Suprapubic skin (tissue), 4 donors: ENCODE measurements at regions not wholly inside any gene's neighbourhood (a gene's known extent, or its start where the extent isn't known, plus 50 kb on each side); places are given as distances from the start of the nearest gene placed in this dataset.

ENCODE experiments used
- DNase-seq, 2 donors: peaks; one replicate each; pipeline ENCODE4 v3.0.0-alpha.2; 2019; ENCODE audit warnings: low spot score in 2 of 2
- H3K27ac ChIP-seq: fragments of 200-600 bp; sonication (generic); one replicate; pipeline ENCODE4 v1.5.1; 2019
- H3K27me3 ChIP-seq: fragments of 200-600 bp; sonication (generic); one replicate; pipeline ENCODE4 v1.5.1; 2019
- H3K36me3 ChIP-seq: fragments of 200-600 bp; sonication (generic); one replicate; pipeline ENCODE4 v1.5.1; 2019
- H3K4me1 ChIP-seq: fragments of 200-600 bp; sonication (generic); one replicate; pipeline ENCODE4 v1.5.1; 2019
- H3K4me3 ChIP-seq: fragments of 200-600 bp; sonication (generic); one replicate; pipeline ENCODE4 v1.5.1; 2019; ENCODE audit warnings: mild to moderate bottlenecking
- H3K9me3 ChIP-seq: fragments of 200-600 bp; sonication (generic); one replicate; pipeline ENCODE4 v1.5.1; 2019
- CTCF ChIP-seq, 2 donors: fragments of 200-600 bp in 1 of 2; fragments of 450-650 bp in 1 of 2; sonication (generic) in 1 of 2; IDR thresholded peaks; one replicate each; pipeline ENCODE4 v1.5.1; 2016 to 2019; ENCODE audit warnings: antibody characterized with exemption in 2 of 2, mild to moderate bottlenecking in 1 of 2, moderate library complexity in 1 of 2
- EP300 ChIP-seq: sonication (generic); formaldehyde crosslinking; IDR thresholded peaks from one replicate; pipeline ENCODE4 v1.6.1; 2017; ENCODE audit warnings: antibody characterized with exemption
- POLR2A ChIP-seq, 2 donors: fragments of 450-650 bp; IDR thresholded peaks; one replicate each; pipeline ENCODE4 v1.6.1; 2017; ENCODE audit warnings: antibody characterized with exemption in 2 of 2, mild to moderate bottlenecking in 2 of 2, moderate library complexity in 2 of 2
- POLR2AphosphoS5 ChIP-seq, 3 donors: sonication (generic); formaldehyde crosslinking; IDR thresholded peaks; one replicate each; pipeline ENCODE4 v1.6.1; 2017; ENCODE audit warnings: antibody characterized with exemption in 3 of 3
- WGBS: methylation state at CpG from one replicate; pipeline ENCODE4 v1.1.5; 2018; 5-methylcytosine and 5-hydroxymethylcytosine counted together

DNA sequence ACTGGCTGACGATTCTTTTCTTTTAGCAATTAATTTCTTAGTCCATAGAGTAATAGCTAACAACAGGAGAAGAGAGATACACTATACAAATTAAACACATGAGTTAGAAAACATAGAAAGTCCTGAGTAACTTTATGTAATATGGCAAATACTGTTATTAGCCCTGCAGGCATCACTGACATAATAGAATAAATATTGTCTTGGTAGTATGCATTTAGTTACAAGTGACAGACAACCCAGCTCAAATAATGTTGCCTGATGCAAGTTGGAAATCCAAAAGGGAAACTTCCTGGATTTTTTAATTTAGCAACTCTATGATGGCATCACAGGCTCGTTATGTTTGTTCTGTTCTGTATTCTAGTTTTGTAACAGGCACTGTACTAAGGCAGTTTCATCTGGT is 95.1 kb downstream of the DKK1 start:
- Histone ChIP-seq H3K36me3 (no peaks in the 10 kb centered on the region), H3K4me1 (no peaks in the 10 kb centered on the region), H3K4me3 (no peak overlapping the region), H3K9me3 (no peaks in the 10 kb centered on the region), H3K27ac (no peak overlapping the region), H3K27me3 (no peaks in the 10 kb centered on the region)
- TF ChIP-seq POLR2AphosphoS5 (IDR thresholded peaks at IDR 0.05) (no peak), CTCF (IDR thresholded peaks at IDR 0.05) (no peak), POLR2A (IDR thresholded peaks at IDR 0.05) (no peak), EP300 (no peak)
- DNase-seq: no peak
- WGBS: 65% methylated on average over 2 of the region's 2 CpGs

DNA sequence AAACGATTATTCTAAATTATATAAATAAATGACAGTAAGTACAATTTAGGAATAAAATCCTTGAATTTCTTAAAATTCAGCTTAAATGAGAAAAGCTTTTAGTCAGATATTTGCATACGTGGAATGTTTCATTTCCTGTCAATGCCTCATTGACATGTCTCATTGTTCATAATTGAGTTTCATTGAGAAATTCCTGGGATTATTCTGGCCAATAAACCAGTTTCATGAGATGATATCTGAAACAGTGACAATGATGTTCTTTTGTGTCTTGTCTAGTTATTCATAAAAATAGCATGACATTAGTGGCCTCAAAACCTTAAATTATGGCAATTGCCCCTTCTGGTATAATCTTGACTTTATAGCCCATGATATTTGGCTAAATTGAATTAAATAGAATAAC is 95.8 kb downstream of the DKK1 start:
- no peak overlapping the region for H3K4me3 ChIP-seq
- no peak overlapping the region for H3K27ac ChIP-seq
- TF ChIP-seq POLR2AphosphoS5 (IDR thresholded peaks at IDR 0.05) (no peak), POLR2A (IDR thresholded peaks at IDR 0.05) (no peak), EP300 (no peak), CTCF (IDR thresholded peaks at IDR 0.05) (no peak)
- H3K9me3 ChIP-seq: no peaks in the 10 kb centered on the region
- 84% methylated on average over 2 of the region's 2 CpGs for WGBS
- no peak for DNase-seq
- H3K4me1 ChIP-seq: no peaks in the 10 kb centered on the region
- H3K36me3 ChIP-seq: no peaks in the 10 kb centered on the region
- H3K27me3 ChIP-seq: no peaks in the 10 kb centered on the region

GRCh38 chr10:52410916-52411315 is 96.8 kb downstream of the DKK1 start:
- no peaks in the 10 kb centered on the region for H3K9me3 ChIP-seq
- no peaks in the 10 kb centered on the region for H3K36me3 ChIP-seq
- H3K27me3 ChIP-seq: no peaks in the 10 kb centered on the region
- DNase-seq: no peak
- H3K4me1 ChIP-seq: no peaks in the 10 kb centered on the region
- no peak overlapping the region for H3K27ac ChIP-seq
- no peak overlapping the region for H3K4me3 ChIP-seq
- WGBS: 68% methylated on average over 21 of the region's 21 CpGs
- no peak for TF ChIP-seq CTCF (IDR thresholded peaks at IDR 0.05)
- no peak for TF ChIP-seq POLR2AphosphoS5 (IDR thresholded peaks at IDR 0.05)
- TF ChIP-seq POLR2A (IDR thresholded peaks at IDR 0.05): no peak
- TF ChIP-seq EP300: no peak

DNA sequence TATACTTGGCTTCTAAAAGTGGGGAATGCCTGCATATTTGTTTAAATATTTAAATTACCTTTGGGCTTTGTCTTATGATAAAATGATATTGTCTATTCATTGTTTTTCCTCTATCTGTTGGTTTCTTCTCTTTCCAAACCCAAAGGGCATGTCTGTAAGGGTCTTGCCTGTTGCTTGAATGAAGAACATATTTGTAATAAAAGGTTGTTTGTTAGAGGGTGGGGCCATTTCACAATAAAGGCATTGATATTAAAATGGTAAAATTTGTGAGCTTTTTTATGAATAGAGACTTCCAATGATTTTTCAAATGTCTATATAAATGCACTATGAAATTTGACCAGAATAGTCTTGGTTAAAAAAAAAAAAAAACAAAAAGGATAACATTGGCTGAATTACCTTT is 105.2 kb downstream of the DKK1 start:
- Histone ChIP-seq H3K4me1 (no peaks in the 10 kb centered on the region), H3K4me3 (no peak overlapping the region), H3K27me3 (no peaks in the 10 kb centered on the region), H3K36me3 (no peaks in the 10 kb centered on the region), H3K27ac (no peak overlapping the region), H3K9me3 (no peaks in the 10 kb centered on the region)
- DNase-seq: no peak
- TF ChIP-seq POLR2AphosphoS5 (IDR thresholded peaks at IDR 0.05): no peak
- no peak for TF ChIP-seq EP300
- TF ChIP-seq CTCF (IDR thresholded peaks at IDR 0.05): no peak
- TF ChIP-seq POLR2A (IDR thresholded peaks at IDR 0.05): no peak

- Histone ChIP-seq H3K9me3 (no peaks in the 10 kb centered on the region), H3K4me1 (no peaks in the 10 kb centered on the region), H3K4me3 (no peak overlapping the region), H3K27me3 (no peaks in the 10 kb centered on the region), H3K36me3 (no peaks in the 10 kb centered on the region), H3K27ac (no peak overlapping the region)
- no peak for DNase-seq
- TF ChIP-seq EP300: no peak
- no peak for TF ChIP-seq POLR2A (IDR thresholded peaks at IDR 0.05)
- WGBS: 89% methylated on average over 4 of the region's 4 CpGs
Observed at GRCh38 chr10:52420656-52421055, 106.6 kb downstream of the DKK1 start.

- TF ChIP-seq POLR2AphosphoS5 (IDR thresholded peaks at IDR 0.05) (no peak), CTCF (IDR thresholded peaks at IDR 0.05) (no peak), POLR2A (IDR thresholded peaks at IDR 0.05) (no peak), EP300 (no peak)
- Histone ChIP-seq H3K9me3 (no peaks in the 10 kb centered on the region), H3K36me3 (no peaks in the 10 kb centered on the region), H3K4me1 (no peaks in the 10 kb centered on the region), H3K4me3 (no peak overlapping the region), H3K27ac (no peak overlapping the region), H3K27me3 (no peaks in the 10 kb centered on the region)
- WGBS: 88% methylated on average over 4 of the region's 4 CpGs
- DNase-seq: no peak
Observed at GRCh38 chr10:52423369-52423768, 109.3 kb downstream of the DKK1 start.
